Fibroblast of villous mesenchyme (primary cell): ENCODE measurements at regions not wholly inside any gene's neighbourhood (a gene's known extent, or its start where the extent isn't known, plus 50 kb on each side); places are given as distances from the start of the nearest gene placed in this dataset.

Source experiments
- DNase-seq: peaks from one replicate; pipeline ENCODE4 v3.0.0-alpha.2; 2010; ENCODE audit warnings: low read depth
- H3K4me3 ChIP-seq: 2 replicates; pipeline ENCODE4 v1.5.1; 2011; ENCODE audit warnings: low read depth, mild to moderate bottlenecking, low read length
- CTCF ChIP-seq: IDR thresholded peaks from 2 replicates; pipeline ENCODE4 v1.5.1; 2012; ENCODE audit warnings: low read depth, mild to moderate bottlenecking, low read length; ENCODE audit not compliant: insufficient read depth

DNA sequence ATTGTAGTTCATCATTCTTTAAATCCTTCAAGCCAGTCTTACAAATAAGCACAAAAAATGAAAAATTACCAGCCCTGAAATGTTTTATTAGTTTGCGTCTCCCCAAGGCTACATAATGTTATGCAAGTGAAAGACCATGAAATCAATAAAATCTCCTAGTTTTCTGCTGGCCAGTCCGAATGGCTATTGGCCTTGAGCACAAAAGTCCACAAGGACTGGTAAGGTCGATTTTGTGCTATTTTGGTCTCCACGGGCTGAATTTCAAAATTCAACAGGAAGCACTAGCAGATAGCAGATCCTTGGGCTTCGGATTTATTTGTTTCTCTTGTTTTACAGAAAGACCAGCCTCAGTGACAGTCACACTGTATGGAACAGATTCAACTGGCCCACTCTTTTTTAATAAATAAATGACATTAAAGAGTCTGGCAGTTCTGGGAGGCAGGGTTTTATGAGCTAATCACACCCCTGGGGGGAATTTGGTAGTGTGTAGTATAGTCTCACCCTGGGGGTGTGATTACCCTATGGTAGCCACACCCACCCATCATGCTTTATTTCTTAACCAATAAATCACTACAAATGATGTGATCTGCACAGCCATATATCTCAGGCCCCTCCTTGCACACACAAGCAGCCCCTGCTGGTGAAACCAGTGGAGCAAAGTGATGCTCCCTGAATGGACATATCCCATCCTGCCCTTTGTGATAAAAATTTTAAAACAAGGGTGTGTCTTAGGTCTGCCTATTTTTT, 51.1 kb upstream of the TMEM33 start:
- no peak overlapping the region for H3K4me3 ChIP-seq
- no peak for DNase-seq
- TF ChIP-seq CTCF, result peak; percentile 1

DNA sequence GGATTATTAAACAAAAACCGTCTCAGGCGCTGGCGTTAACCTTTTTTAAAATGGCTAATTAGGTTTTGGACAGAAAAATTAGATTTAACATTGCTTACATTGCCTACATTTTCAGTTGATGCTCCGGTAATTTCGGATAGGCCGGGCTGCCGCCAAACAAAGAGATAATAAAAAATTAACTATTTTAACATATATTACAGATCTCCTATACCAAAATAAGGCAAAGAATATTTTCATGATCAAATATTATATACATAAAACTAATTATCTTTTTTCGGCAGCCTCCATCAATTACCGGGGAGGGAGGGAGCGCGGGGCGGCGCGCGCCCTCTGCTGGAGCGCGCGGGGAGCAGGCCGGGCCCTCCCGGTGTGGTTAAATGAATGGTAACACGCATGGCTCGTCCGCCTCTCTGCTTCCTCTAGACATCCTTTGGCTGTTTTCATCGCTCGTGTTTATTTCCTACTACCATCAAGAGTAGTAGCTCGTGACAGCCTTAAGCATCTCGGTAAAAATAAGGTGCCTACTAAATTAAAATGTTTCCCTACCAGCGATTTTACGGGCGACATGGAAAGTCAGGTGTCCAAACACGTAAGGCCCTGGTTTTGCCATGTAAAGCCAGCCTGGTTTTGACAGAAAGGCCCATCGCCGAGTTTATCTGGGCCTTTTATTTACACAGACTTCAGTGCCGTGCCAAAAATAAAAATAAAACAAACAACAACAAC, 52.4 kb upstream of the TMEM33 start:
- peak; percentile 91 for TF ChIP-seq CTCF
- H3K4me3 ChIP-seq, result no peak overlapping the region
- peak; percentile 25 for DNase-seq

DNA sequence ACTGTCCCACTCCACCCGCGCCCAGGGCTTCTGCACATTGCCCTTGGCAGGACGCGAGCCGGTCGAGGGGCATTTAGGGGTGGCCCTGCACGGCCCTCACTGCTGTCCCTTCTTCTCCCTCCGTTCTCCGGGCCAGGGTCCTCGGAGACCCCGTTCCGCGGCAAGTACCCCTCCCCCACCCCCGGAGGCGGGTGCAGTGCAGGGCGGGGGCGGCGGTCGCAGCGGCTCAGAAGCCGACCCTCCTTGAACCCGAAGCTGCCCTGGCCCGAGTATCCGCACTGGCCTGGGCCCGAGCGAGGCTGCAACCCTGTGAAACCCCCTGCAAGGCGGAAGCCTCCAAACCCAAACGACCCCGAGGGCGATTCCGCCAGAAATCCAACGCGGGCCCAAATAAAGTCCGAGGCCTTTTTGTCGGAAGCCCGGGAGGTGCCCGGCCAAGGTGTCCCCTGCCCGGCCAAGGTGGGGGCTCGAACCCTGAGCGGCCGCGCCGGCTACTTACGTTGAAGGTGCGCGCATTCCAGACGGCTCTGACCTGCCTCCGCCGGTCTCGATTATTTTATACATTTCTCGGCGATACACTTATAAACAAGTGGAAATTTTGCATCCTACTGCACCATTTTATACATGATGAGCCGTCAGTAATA, 53.1 kb upstream of the TMEM33 start:
- H3K4me3 ChIP-seq, result no peak overlapping the region
- no peak for TF ChIP-seq CTCF
- no peak for DNase-seq

DNA sequence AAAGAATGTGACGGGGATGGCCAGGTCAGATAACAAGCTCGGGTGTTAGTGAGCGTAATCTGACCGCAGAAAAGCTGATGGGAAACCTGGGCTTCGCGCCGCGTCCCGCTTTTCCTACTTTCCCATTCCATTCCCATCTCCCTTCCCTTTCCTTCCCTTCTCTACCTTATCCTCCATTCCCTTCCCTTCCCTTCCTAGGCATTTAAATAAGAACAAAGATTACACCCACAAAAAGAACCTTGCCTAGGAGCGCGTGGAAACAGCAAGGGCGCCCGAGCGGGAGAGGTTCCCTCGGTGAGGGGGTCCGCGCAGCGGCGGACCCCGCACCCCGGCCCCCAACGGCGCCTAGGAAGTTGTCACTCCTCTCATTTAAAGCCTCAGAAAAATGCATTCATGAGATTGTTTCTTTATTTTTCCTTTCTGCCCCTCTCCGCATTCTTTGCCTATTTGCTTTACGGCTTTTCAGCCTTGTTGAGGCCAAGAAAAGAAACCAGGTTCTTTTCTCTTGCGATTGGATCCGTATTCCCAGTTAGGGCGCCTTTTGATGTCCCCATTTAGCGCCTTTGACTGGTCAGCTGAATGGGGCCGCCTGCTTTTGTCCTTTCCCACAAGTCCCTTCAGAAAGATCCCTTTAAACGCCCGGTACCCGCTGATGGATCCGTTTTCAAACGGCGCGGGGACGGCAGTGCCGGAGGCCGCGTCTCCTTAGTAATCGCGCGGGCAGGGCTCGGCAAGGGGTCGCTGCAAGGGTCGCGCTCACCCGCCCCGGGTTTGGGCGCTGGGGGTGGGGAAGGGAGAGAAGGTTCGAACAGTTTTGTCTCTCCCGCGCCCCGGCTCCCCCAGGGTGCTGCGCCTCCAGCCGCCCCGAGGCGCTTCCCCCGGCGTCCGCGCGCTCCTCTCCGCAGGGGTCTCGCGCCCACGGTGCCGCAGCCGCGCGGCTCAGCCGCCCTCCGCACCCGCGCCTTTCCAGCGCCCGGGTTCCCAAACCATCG, 54.1 kb upstream of the TMEM33 start:
- no peak for DNase-seq
- no peak for TF ChIP-seq CTCF
- peak overlapping the region; percentile 3 for H3K4me3 ChIP-seq

GRCh38 chr4:41880022-41880837, 55.0 kb upstream of the TMEM33 start:
- no peak for TF ChIP-seq CTCF
- no peak for DNase-seq

DNA sequence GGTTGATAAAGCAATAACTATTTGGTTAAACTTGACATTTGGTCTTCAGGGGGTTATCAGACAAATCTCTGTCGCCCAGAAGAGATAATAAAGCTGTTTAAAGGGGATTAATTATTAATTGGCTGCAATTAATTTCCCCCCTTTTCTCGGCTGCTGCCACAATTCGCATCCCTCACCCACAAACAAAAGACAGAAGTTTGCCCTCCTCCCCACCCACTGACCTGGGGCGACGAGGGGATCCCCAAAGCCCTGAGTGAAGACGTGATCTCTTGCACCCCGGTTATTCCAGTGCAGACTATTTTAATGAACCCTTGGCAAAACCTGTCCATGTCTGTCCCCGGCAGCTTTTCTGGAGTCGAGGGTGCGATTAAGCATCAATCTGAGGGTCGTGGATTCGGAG, 55.7 kb upstream of the TMEM33 start:
- DNase-seq, result no peak
- no peak for TF ChIP-seq CTCF
- H3K4me3 ChIP-seq, result no peak overlapping the region

More at GRCh38 chr4:41880022-41880837, 55.0 kb upstream of the TMEM33 start:
- no peak overlapping the region for H3K4me3 ChIP-seq
